ENCODE measurements at regions not wholly inside any gene's neighbourhood (a gene's known extent, or its start where the extent isn't known, plus 50 kb on each side); places are given as distances from the start of the nearest gene placed in this dataset.

GRCh38 chr4:82128355-82128754, 245.4 kb downstream of the HNRNPD start:
- Histone ChIP-seq H3K9me3 (no peaks in the 10 kb centered on the region), H3K4me1 (no peaks in the 10 kb centered on the region), H3K4me3 (no peak overlapping the region), H3K27ac (no peak overlapping the region), H3K27me3 (no peaks in the 10 kb centered on the region), H3K36me3 (no peaks in the 10 kb centered on the region)
- 87 to 94% methylated on average over 4 of the region's 4 CpGs for WGBS, 2 donors
- ATAC-seq = no peak
- no peak for DNase-seq
- TF ChIP-seq, protein P1, sequence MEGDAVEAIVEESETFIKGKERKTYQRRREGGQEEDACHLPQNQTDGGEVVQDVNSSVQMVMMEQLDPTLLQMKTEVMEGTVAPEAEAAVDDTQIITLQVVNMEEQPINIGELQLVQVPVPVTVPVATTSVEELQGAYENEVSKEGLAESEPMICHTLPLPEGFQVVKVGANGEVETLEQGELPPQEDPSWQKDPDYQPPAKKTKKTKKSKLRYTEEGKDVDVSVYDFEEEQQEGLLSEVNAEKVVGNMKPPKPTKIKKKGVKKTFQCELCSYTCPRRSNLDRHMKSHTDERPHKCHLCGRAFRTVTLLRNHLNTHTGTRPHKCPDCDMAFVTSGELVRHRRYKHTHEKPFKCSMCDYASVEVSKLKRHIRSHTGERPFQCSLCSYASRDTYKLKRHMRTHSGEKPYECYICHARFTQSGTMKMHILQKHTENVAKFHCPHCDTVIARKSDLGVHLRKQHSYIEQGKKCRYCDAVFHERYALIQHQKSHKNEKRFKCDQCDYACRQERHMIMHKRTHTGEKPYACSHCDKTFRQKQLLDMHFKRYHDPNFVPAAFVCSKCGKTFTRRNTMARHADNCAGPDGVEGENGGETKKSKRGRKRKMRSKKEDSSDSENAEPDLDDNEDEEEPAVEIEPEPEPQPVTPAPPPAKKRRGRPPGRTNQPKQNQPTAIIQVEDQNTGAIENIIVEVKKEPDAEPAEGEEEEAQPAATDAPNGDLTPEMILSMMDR (IDR thresholded peaks at IDR 0.05) = no peak
- intact Hi-C loops (cut with DNase I) = no loop called here

GRCh38 chr4:82126512-82127040, 247.2 kb downstream of the HNRNPD start:
- intact Hi-C loops (cut with DNase I) = no loop called here
- Histone ChIP-seq H3K4me3 (no peak overlapping the region), H3K27ac (no peak overlapping the region), H3K27me3 (no peaks in the 10 kb centered on the region), H3K36me3 (no peaks in the 10 kb centered on the region), H3K9me3 (no peaks in the 10 kb centered on the region), H3K4me1 (no peaks in the 10 kb centered on the region)
- DNase-seq (no peak), ATAC-seq (no peak)
- TF ChIP-seq, protein P1 (IDR thresholded peaks at IDR 0.05) = no peak
- 62 to 65% methylated on average over 5 of the region's 5 CpGs for WGBS, 2 donors

GRCh38 chr4:82125787-82126297, 247.9 kb downstream of the HNRNPD start:
- Histone ChIP-seq H3K27me3 (no peaks in the 10 kb centered on the region), H3K27ac (no peak overlapping the region), H3K9me3 (no peaks in the 10 kb centered on the region), H3K36me3 (no peaks in the 10 kb centered on the region), H3K4me3 (no peak overlapping the region), H3K4me1 (no peaks in the 10 kb centered on the region)
- ATAC-seq (no peak), DNase-seq (no peak)
- TF ChIP-seq, protein P1 (IDR thresholded peaks at IDR 0.05) = no peak
- intact Hi-C loops (cut with DNase I) = no loop called here
- WGBS, 2 donors = 85 to 86% methylated on average over 6 of the region's 6 CpGs

GRCh38 chr4:82124932-82125786, 248.6 kb downstream of the HNRNPD start:
- Histone ChIP-seq H3K9me3 (no peaks in the 10 kb centered on the region), H3K4me3 (no peak overlapping the region), H3K27me3 (no peaks in the 10 kb centered on the region), H3K4me1 (no peaks in the 10 kb centered on the region), H3K36me3 (no peaks in the 10 kb centered on the region), H3K27ac (no peak overlapping the region)
- no peak for DNase-seq
- intact Hi-C loops (cut with DNase I) = no loop called here
- 85% methylated on average over 7 of the region's 7 CpGs for WGBS, 2 donors
- no peak for ATAC-seq
- TF ChIP-seq, protein P1 (IDR thresholded peaks at IDR 0.05) = no peak

Data from heart right ventricle (tissue), 16 donors.